ENCODE measurements at regions not wholly inside any gene's neighbourhood (a gene's known extent, or its start where the extent isn't known, plus 50 kb on each side); places are given as distances from the start of the nearest gene placed in this dataset.

GRCh38 chr3:11903447-11903846, 56.8 kb upstream of the TAMM41 start:
- DNase-seq (ENCODE audit: low spot score), result no peak
- H3K4me3 ChIP-seq, result no peak overlapping the region
- H3K27me3 ChIP-seq, result no peaks in the 10 kb centered on the region
- H3K9me3 ChIP-seq, result no peaks in the 10 kb centered on the region
- H3K36me3 ChIP-seq, result no peaks in the 10 kb centered on the region
- no peaks in the 10 kb centered on the region for H3K4me1 ChIP-seq
- H3K27ac ChIP-seq, result no peak overlapping the region
- no peak for TF ChIP-seq CTCF (IDR thresholded peaks at IDR 0.05)

GRCh38 chr3:11904157-11904556, 57.5 kb upstream of the TAMM41 start:
- H3K4me3 ChIP-seq, result no peak overlapping the region
- DNase-seq (ENCODE audit: low spot score), result no peak
- H3K27me3 ChIP-seq, result no peaks in the 10 kb centered on the region
- no peak for TF ChIP-seq CTCF (IDR thresholded peaks at IDR 0.05)
- no peak overlapping the region for H3K27ac ChIP-seq
- H3K9me3 ChIP-seq, result no peaks in the 10 kb centered on the region
- H3K36me3 ChIP-seq, result no peaks in the 10 kb centered on the region
- H3K4me1 ChIP-seq, result no peaks in the 10 kb centered on the region

- no peaks in the 10 kb centered on the region for H3K4me1 ChIP-seq
- DNase-seq (ENCODE audit: low spot score), result peak; percentile 38
- no peak overlapping the region for H3K4me3 ChIP-seq
- TF ChIP-seq CTCF (IDR thresholded peaks at IDR 0.05), result no peak
- H3K9me3 ChIP-seq, result no peaks in the 10 kb centered on the region
- H3K36me3 ChIP-seq, result no peaks in the 10 kb centered on the region
- H3K27ac ChIP-seq, result no peak overlapping the region
- no peaks in the 10 kb centered on the region for H3K27me3 ChIP-seq
Measured at GRCh38 chr3:11906407-11906806, 59.7 kb upstream of the TAMM41 start.

GRCh38 chr3:11907667-11908660, 61.3 kb upstream of the TAMM41 start:
- H3K4me3 ChIP-seq, result no peak overlapping the region
- TF ChIP-seq CTCF (IDR thresholded peaks at IDR 0.05), result no peak
- no peak overlapping the region for H3K27ac ChIP-seq
- no peaks in the 10 kb centered on the region for H3K4me1 ChIP-seq
- no peaks in the 10 kb centered on the region for H3K9me3 ChIP-seq
- H3K36me3 ChIP-seq, result no peaks in the 10 kb centered on the region
- H3K27me3 ChIP-seq, result no peaks in the 10 kb centered on the region
- no peak for DNase-seq (ENCODE audit: low spot score)

- TF ChIP-seq CTCF (IDR thresholded peaks at IDR 0.05), result no peak
- Histone ChIP-seq H3K27ac (no peak overlapping the region), H3K9me3 (no peaks in the 10 kb centered on the region), H3K4me1 (no peaks in the 10 kb centered on the region), H3K36me3 (no peaks in the 10 kb centered on the region), H3K4me3 (no peak overlapping the region), H3K27me3 (no peaks in the 10 kb centered on the region)
- DNase-seq (ENCODE audit: low spot score), result no peak
Measured at GRCh38 chr3:11908981-11909698, 62.5 kb upstream of the TAMM41 start.

Measured in right atrium auricular region (tissue), 2 donors.